Upper lobe of right lung (tissue), 1 donor: ENCODE measurements at regions not wholly inside any gene's neighbourhood (a gene's known extent, or its start where the extent isn't known, plus 50 kb on each side); places are given as distances from the start of the nearest gene placed in this dataset.
"Not testable (repeated sequence)": the region's sequence is repeated elsewhere in the genome, so short reads cannot be mapped to it uniquely, and the experiment has no call there.

Experiments used
- ATAC-seq: fragments of 200-7000 bp; cut with Tn5 transposase; one replicate; pipeline ENCODE4 v1.9.1; 2020; ENCODE audit warnings: mild to moderate bottlenecking, moderate library complexity
- DNase-seq: peaks from one replicate; pipeline ENCODE4 v3.0.0-alpha.2; 2020
- H3K27ac ChIP-seq: fragments of 200-600 bp; one replicate; pipeline ENCODE4 v1.8.0; 2022
- H3K27me3 ChIP-seq: fragments of 200-600 bp; one replicate; pipeline ENCODE4 v1.8.0; 2022; ENCODE audit warnings: mild to moderate bottlenecking
- H3K36me3 ChIP-seq: fragments of 200-600 bp; one replicate; pipeline ENCODE4 v1.8.0; 2022
- H3K4me1 ChIP-seq: fragments of 200-600 bp; one replicate; pipeline ENCODE4 v1.8.0; 2022
- H3K4me3 ChIP-seq: fragments of 200-600 bp; one replicate; pipeline ENCODE4 v1.8.0; 2022; ENCODE audit warnings: mild to moderate bottlenecking
- H3K9me3 ChIP-seq: fragments of 200-600 bp; one replicate; pipeline ENCODE4 v1.8.0; 2022
- intact Hi-C: fragments of 100-400 bp; cut with DNase I; formaldehyde crosslinking; loops from one replicate; pipeline ENCODE4 v1.11.0; 2022
- TF ChIP-seq, protein P1 (sequence below): fragments of 200-600 bp; IDR thresholded peaks from one replicate; pipeline ENCODE4 v1.8.0; 2022; ENCODE audit warnings: antibody characterized with exemption
- donor health status: DM: no; HTN: yes; CAD: no; lungs with severe emphysema.

- Histone ChIP-seq H3K4me3 (no peak overlapping the region), H3K4me1 (peaks cover 4% of the 10 kb centered on the region), H3K36me3 (no peaks in the 10 kb centered on the region), H3K27ac (no peak overlapping the region), H3K9me3 (no peaks in the 10 kb centered on the region), H3K27me3 (no peaks in the 10 kb centered on the region)
- TF ChIP-seq, protein P1, sequence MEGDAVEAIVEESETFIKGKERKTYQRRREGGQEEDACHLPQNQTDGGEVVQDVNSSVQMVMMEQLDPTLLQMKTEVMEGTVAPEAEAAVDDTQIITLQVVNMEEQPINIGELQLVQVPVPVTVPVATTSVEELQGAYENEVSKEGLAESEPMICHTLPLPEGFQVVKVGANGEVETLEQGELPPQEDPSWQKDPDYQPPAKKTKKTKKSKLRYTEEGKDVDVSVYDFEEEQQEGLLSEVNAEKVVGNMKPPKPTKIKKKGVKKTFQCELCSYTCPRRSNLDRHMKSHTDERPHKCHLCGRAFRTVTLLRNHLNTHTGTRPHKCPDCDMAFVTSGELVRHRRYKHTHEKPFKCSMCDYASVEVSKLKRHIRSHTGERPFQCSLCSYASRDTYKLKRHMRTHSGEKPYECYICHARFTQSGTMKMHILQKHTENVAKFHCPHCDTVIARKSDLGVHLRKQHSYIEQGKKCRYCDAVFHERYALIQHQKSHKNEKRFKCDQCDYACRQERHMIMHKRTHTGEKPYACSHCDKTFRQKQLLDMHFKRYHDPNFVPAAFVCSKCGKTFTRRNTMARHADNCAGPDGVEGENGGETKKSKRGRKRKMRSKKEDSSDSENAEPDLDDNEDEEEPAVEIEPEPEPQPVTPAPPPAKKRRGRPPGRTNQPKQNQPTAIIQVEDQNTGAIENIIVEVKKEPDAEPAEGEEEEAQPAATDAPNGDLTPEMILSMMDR = no peak
- DNase-seq (no peak), ATAC-seq (no peak)
- intact Hi-C loops = no loop called here
These were observed 235.5 kb upstream of the ZNF608 start for GRCh38 chr5:124981901-124982300.

GRCh38 chr5:124986170-124986569 lies 239.7 kb upstream of the ZNF608 start:
- no peak for DNase-seq
- Histone ChIP-seq H3K4me1 (no peaks in the 10 kb centered on the region), H3K36me3 (no peaks in the 10 kb centered on the region), H3K27ac (no peak overlapping the region), H3K9me3 (no peaks in the 10 kb centered on the region), H3K27me3 (no peaks in the 10 kb centered on the region), H3K4me3 (no peak overlapping the region)
- intact Hi-C loops = no loop called here
- ATAC-seq = no peak
- TF ChIP-seq, protein P1 = no peak

GRCh38 chr5:124986667-124987066 lies 240.2 kb upstream of the ZNF608 start:
- no peak for ATAC-seq
- H3K27ac ChIP-seq = no peak overlapping the region
- TF ChIP-seq, protein P1 = no peak
- no peaks in the 10 kb centered on the region for H3K27me3 ChIP-seq
- H3K9me3 ChIP-seq = no peaks in the 10 kb centered on the region
- H3K4me3 ChIP-seq = no peak overlapping the region
- no peaks in the 10 kb centered on the region for H3K4me1 ChIP-seq
- intact Hi-C loops = no loop called here
- H3K36me3 ChIP-seq = no peaks in the 10 kb centered on the region
- no peak for DNase-seq

DNA sequence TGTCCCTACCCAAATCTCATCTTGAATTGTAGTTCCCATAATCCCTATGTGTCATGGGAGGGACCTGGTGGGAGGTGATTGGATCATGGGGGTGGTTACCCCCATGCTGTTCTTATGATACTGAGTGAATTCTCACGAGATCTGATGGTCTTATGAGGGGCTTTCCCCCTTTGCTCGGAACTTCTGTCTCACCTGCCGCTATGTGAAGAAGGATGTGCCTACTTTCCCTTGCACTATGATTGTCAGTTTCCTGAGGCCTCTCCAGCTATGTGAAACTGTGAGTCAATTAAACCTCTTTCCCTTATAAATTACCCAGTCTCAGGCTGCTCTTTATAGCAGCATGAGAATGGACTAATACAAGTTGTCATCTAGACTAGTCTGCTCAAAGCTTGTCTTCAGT lies 241.3 kb upstream of the ZNF608 start:
- H3K27ac ChIP-seq, H3K36me3 ChIP-seq, H3K4me3 ChIP-seq, H3K27me3 ChIP-seq, H3K9me3 ChIP-seq, ATAC-seq, intact Hi-C loops, DNase-seq, H3K4me1 ChIP-seq: not testable (repeated sequence)

- intact Hi-C loops = no loop called here
- no peak overlapping the region for H3K27ac ChIP-seq
- DNase-seq (no peak), ATAC-seq (no peak)
- TF ChIP-seq, protein P1 = no peak
- no peaks in the 10 kb centered on the region for H3K27me3 ChIP-seq
- no peak overlapping the region for H3K4me3 ChIP-seq
- no peaks in the 10 kb centered on the region for H3K36me3 ChIP-seq
- H3K4me1 ChIP-seq = no peaks in the 10 kb centered on the region
- no peaks in the 10 kb centered on the region for H3K9me3 ChIP-seq
These were observed 244.3 kb upstream of the ZNF608 start for GRCh38 chr5:124990723-124991122.

- ATAC-seq (no peak), DNase-seq (no peak)
- Histone ChIP-seq H3K27ac (no peak overlapping the region), H3K36me3 (no peaks in the 10 kb centered on the region), H3K4me3 (no peak overlapping the region), H3K4me1 (no peaks in the 10 kb centered on the region), H3K9me3 (no peaks in the 10 kb centered on the region), H3K27me3 (no peaks in the 10 kb centered on the region)
- intact Hi-C loops = no loop called here
- TF ChIP-seq, protein P1 = no peak
These were observed 249.0 kb upstream of the ZNF608 start for GRCh38 chr5:124995421-124995820.
